IMR-90 (cell line): ENCODE measurements at regions not wholly inside any gene's neighbourhood (a gene's known extent, or its start where the extent isn't known, plus 50 kb on each side); places are given as distances from the start of the nearest gene placed in this dataset.
"Not testable (repeated sequence)": the region's sequence is repeated elsewhere in the genome, so short reads cannot be mapped to it uniquely, and the experiment has no call there.

Experiments
- ATAC-seq: fragments of 200-7000 bp; cut with Tn5 transposase; 2 replicates; pipeline ENCODE4 v1.9.1; 2020; ENCODE audit warnings: low read depth, mild to moderate bottlenecking, moderate library complexity
- BruUV-seq: library from RNA; stranded (reverse); fragments of 400-500 nt; replicated peaks from 2 replicates; lab custom pipeline; 2021; lab: Mats Ljungman, UMichigan
- CTCF ChIA-PET: fragments of 300-600 bp; formaldehyde crosslinking; extraction: SDS; loops from one replicate; lab custom pipeline; 2021; ENCODE audit warnings: antibody characterized with exemption; lab: Yijun Ruan, JAX
- POLR2A ChIA-PET: fragments of 300-600 bp; sonication (Branson Sonifier 250); formaldehyde crosslinking; loops from one replicate; lab custom pipeline; 2022; ENCODE audit warnings: antibody characterized with exemption; ENCODE audit not compliant: unreplicated experiment; lab: Charles Lee
- DNase-seq: peaks from one replicate; pipeline ENCODE4 v3.0.0; 2013
- H2AFZ ChIP-seq: replicated peaks from 2 replicates; pipeline ENCODE3; 2013; ENCODE audit warnings: low read length, mild to moderate bottlenecking; ENCODE audit not compliant: poor library complexity
- H2AK5ac ChIP-seq: 2 replicates; pipeline ENCODE4 v1.6.1; 2013; ENCODE audit warnings: low read depth, low read length, inconsistent platforms
- H2AK9ac ChIP-seq: replicated peaks from 2 replicates; pipeline ENCODE3; 2013; ENCODE audit warnings: mild to moderate bottlenecking, low read depth, low read length, moderate library complexity; ENCODE audit not compliant: poor library complexity
- H2BK120ac ChIP-seq: 2 replicates; pipeline ENCODE4 v1.6.1; 2013; ENCODE audit warnings: low read depth, low read length, inconsistent platforms
- H2BK15ac ChIP-seq: 3 replicates; pipeline ENCODE4 v1.6.1; 2013; ENCODE audit warnings: low read depth, low read length, inconsistent platforms
- H2BK20ac ChIP-seq: 2 replicates; pipeline ENCODE4 v1.6.1; 2013; ENCODE audit warnings: low read depth, mild to moderate bottlenecking, inconsistent platforms, low read length, moderate library complexity
- H2BK5ac ChIP-seq: 2 replicates; pipeline ENCODE4 v1.6.1; 2013; ENCODE audit warnings: mild to moderate bottlenecking, low read depth, low read length, inconsistent platforms; ENCODE audit not compliant: poor library complexity, severe bottlenecking
- H3K14ac ChIP-seq: replicated peaks from 2 replicates; pipeline ENCODE4 v1.6.1; 2013; ENCODE audit warnings: low read depth, low read length, inconsistent platforms
- H3K18ac ChIP-seq: 2 replicates; pipeline ENCODE4 v1.6.1; 2013; ENCODE audit warnings: low read depth, low read length, control low read depth
- H3K23ac ChIP-seq: 2 replicates; pipeline ENCODE4 v1.6.1; 2013; ENCODE audit warnings: low read depth, low read length, inconsistent platforms
- H3K27ac ChIP-seq: 2 replicates; pipeline ENCODE4 v1.5.1; 2013; ENCODE audit warnings: mild to moderate bottlenecking, control low read depth, low read length; ENCODE audit not compliant: insufficient read depth
- H3K27me3 ChIP-seq: 2 replicates; pipeline ENCODE4 v1.6.1; 2013; ENCODE audit warnings: low read length; ENCODE audit not compliant: control insufficient read depth, insufficient read depth
- H3K36me3 ChIP-seq: 2 replicates; pipeline ENCODE4 v1.6.1; 2013; ENCODE audit warnings: low read length, mixed read lengths; ENCODE audit not compliant: control insufficient read depth, insufficient read depth
- H3K4ac ChIP-seq: 2 replicates; pipeline ENCODE4 v1.6.1; 2013; ENCODE audit warnings: low read depth, low read length, inconsistent platforms
- H3K4me1 ChIP-seq: 2 replicates; pipeline ENCODE4 v1.6.1; 2013; ENCODE audit warnings: low read length, mixed read lengths; ENCODE audit not compliant: control insufficient read depth, insufficient read depth
- H3K4me2 ChIP-seq: 2 replicates; pipeline ENCODE4 v1.6.1; 2013; ENCODE audit warnings: low read depth, mild to moderate bottlenecking, control low read depth, low read length, moderate library complexity
- H3K4me3 ChIP-seq: 2 replicates; pipeline ENCODE4 v1.5.1; 2013; ENCODE audit warnings: low read depth, mild to moderate bottlenecking, control low read depth, low read length, moderate library complexity; ENCODE audit not compliant: insufficient read depth
- H3K56ac ChIP-seq: 2 replicates; pipeline ENCODE4 v1.6.1; 2013; ENCODE audit warnings: low read length, inconsistent platforms; ENCODE audit not compliant: insufficient read depth; ENCODE audit errors: extremely low read depth
- H3K79me1 ChIP-seq, 2 experiments: 2 replicates each; pipeline ENCODE4 v1.6.1; 2013; ENCODE audit warnings: low read length in 2 of 2, inconsistent platforms in 1 of 2, low read depth in 1 of 2
- H3K9ac ChIP-seq: 2 replicates; pipeline ENCODE4 v1.6.1; 2013; ENCODE audit warnings: low read depth, low read length, control low read depth
- H3K9me1 ChIP-seq: 2 replicates; pipeline ENCODE4 v1.6.1; 2013; ENCODE audit warnings: low read length, inconsistent platforms; ENCODE audit not compliant: insufficient read depth
- H3K9me3 ChIP-seq: 2 replicates; pipeline ENCODE4 v1.6.1; 2013; ENCODE audit warnings: low read length; ENCODE audit not compliant: control insufficient read depth, insufficient read depth
- H4K20me1 ChIP-seq: 2 replicates; pipeline ENCODE4 v1.6.1; 2013; ENCODE audit warnings: low read length, inconsistent platforms; ENCODE audit not compliant: insufficient read depth
- H4K5ac ChIP-seq: 2 replicates; pipeline ENCODE4 v1.6.1; 2013; ENCODE audit warnings: mild to moderate bottlenecking, low read depth, low read length, control low read depth
- H4K8ac ChIP-seq, 2 experiments: 2 replicates each; pipeline ENCODE4 v1.6.1; 2013; ENCODE audit warnings: low read depth in 2 of 2, low read length in 2 of 2, control low read depth in 1 of 2, inconsistent platforms in 1 of 2
- H4K91ac ChIP-seq: 2 replicates; pipeline ENCODE4 v1.6.1; 2013; ENCODE audit warnings: low read depth, low read length, inconsistent platforms; ENCODE audit not compliant: insufficient read depth
- CEBPB ChIP-seq: IDR thresholded peaks from 2 replicates; pipeline ENCODE4 v1.6.1; 2012; ENCODE audit warnings: low read depth, low read length, improper control_type of control experiment
- CHD1 ChIP-seq: IDR thresholded peaks from 2 replicates; pipeline ENCODE4 v1.6.1; 2012; ENCODE audit warnings: low read depth, low read length, improper control_type of control experiment
- ELK1 ChIP-seq: fragments of 150-350 bp; IDR thresholded peaks from 2 replicates; pipeline ENCODE4 v1.6.1; 2016; ENCODE audit warnings: low read depth, mild to moderate bottlenecking, low read length, moderate library complexity, borderline replicate concordance
- RAD21 ChIP-seq: IDR thresholded peaks from 2 replicates; pipeline ENCODE4 v1.6.1; 2012; ENCODE audit warnings: low read length, improper control_type of control experiment
- WGBS, 2 experiments: methylation state at CpG; one replicate each; pipeline versions ENCODE4 v1.1.5 to v1.1.7; 2013; ENCODE audit warnings: missing lambda C conversion rate in 2 of 2; ENCODE audit not compliant: insufficient read length in 1 of 2; ENCODE audit errors: extremely low coverage in 2 of 2; 5-methylcytosine and 5-hydroxymethylcytosine counted together
- dilution Hi-C: fragments of 300-500 bp; cut with HindIII; formaldehyde crosslinking; loops from one replicate; pipeline ENCODE4 v1.14.3; 2018; ENCODE audit warnings: low sequenced_read_pairs; ENCODE audit not compliant: unreplicated experiment
- in situ Hi-C: fragments of 300-500 bp; cut with MboI; formaldehyde crosslinking; loops from 3 replicates; pipeline ENCODE4 v1.14.3; 2019; ENCODE audit warnings: low sequenced_read_pairs, inconsistent platforms, mixed read lengths
- intact Hi-C: fragments of 100-400 bp; cut with micrococcal nuclease; formaldehyde crosslinking; loops from 2 replicates; pipeline ENCODE4 v1.10.0; 2022

- no peak overlapping the region for H3K4me3 ChIP-seq
- dilution Hi-C loops (no loop called here), intact Hi-C loops (loop anchor here (10.0 kb wide), 1 partner anchor 1026 kb away; no protein-coding TSS in a partner anchor), in situ Hi-C loops (loop anchor here (25.0 kb wide), 1 partner anchor 562 kb away; no protein-coding TSS in a partner anchor)
- no TSS peak for BruUV-seq
- H2BK15ac ChIP-seq, result no peak overlapping the region
- no peak overlapping the region for H3K56ac ChIP-seq
- no CpG with 5 or more reads among the region's 2 CpGs for WGBS, 2 experiments
- H3K27me3 ChIP-seq, result no peaks in the 10 kb centered on the region
- no peak overlapping the region for H4K91ac ChIP-seq
- TF ChIP-seq ELK1 (no peak), CHD1 (no peak), CEBPB (no peak), RAD21 (no peak)
- no peak overlapping the region for H2AK9ac ChIP-seq
- H2BK5ac ChIP-seq, result no peak overlapping the region
- H4K8ac ChIP-seq, result no peak overlapping the region
- H3K9me1 ChIP-seq, result no peaks in the 10 kb centered on the region
- DNase-seq (no peak), ATAC-seq (no peak)
- ChIA-PET POLR2A (no interaction called here), CTCF (interaction anchor here (1.1 kb wide), 1 partner anchor 32 kb away, joined by 3 read pairs; no protein-coding TSS in a partner anchor)
- H3K36me3 ChIP-seq, result no peaks in the 10 kb centered on the region
- H2AK5ac ChIP-seq, result no peak overlapping the region
- no peak overlapping the region for H3K4ac ChIP-seq
- H2AFZ ChIP-seq, result no peak overlapping the region
- no peak overlapping the region for H3K23ac ChIP-seq
- H4K20me1 ChIP-seq, result no peaks in the 10 kb centered on the region
- no peak overlapping the region for H3K27ac ChIP-seq
- H4K5ac ChIP-seq, result no peak overlapping the region
- no peak overlapping the region for H3K14ac ChIP-seq
- H3K79me1 ChIP-seq, result no peaks in the 10 kb centered on the region
- H3K9ac ChIP-seq, result no peak overlapping the region
- no peak overlapping the region for H2BK120ac ChIP-seq
- H3K9me3 ChIP-seq, result no peaks in the 10 kb centered on the region
- H2BK20ac ChIP-seq, result no peak overlapping the region
- H3K4me2 ChIP-seq, result no peak overlapping the region
- no peaks in the 10 kb centered on the region for H3K4me1 ChIP-seq
- no peak overlapping the region for H3K18ac ChIP-seq
These were observed 205.4 kb upstream of the ADO start for GRCh38 chr10:62599161-62599560.

- H2AK9ac ChIP-seq, H4K5ac ChIP-seq, POLR2A ChIA-PET, H2BK5ac ChIP-seq, H3K4me1 ChIP-seq, H4K91ac ChIP-seq, H3K4me3 ChIP-seq, H3K9ac ChIP-seq, DNase-seq, H3K79me1 ChIP-seq, H2AK5ac ChIP-seq, BruUV-seq, H3K27me3 ChIP-seq, H2BK120ac ChIP-seq, H3K36me3 ChIP-seq, H3K56ac ChIP-seq, intact Hi-C loops, H3K18ac ChIP-seq, H3K14ac ChIP-seq, H4K8ac ChIP-seq, H4K20me1 ChIP-seq, H3K4me2 ChIP-seq, in situ Hi-C loops, H2AFZ ChIP-seq, H2BK15ac ChIP-seq, H2BK20ac ChIP-seq, H3K4ac ChIP-seq, ATAC-seq, H3K23ac ChIP-seq, CTCF ChIA-PET, H3K27ac ChIP-seq, H3K9me1 ChIP-seq, H3K9me3 ChIP-seq: not testable (repeated sequence)
- dilution Hi-C loops, result loop anchor here (25.0 kb wide), 1 partner anchor 556 kb away; no protein-coding TSS in a partner anchor
- WGBS, 2 experiments, result no CpG with 5 or more reads among the region's 4 CpGs
These were observed 198.0 kb upstream of the ADO start for GRCh38 chr10:62606551-62606950.
